K562 (cell line): ENCODE measurements at regions not wholly inside any gene's neighbourhood (a gene's known extent, or its start where the extent isn't known, plus 50 kb on each side); places are given as distances from the start of the nearest gene placed in this dataset.

Experiments used
- ATAC-seq: fragments of 200-7000 bp; cut with Tn5 transposase; 3 replicates; pipeline ENCODE4 v1.9.1; 2020; ENCODE audit warnings: moderate library complexity
- BruUV-seq: library from RNA; stranded (reverse); fragments of 400-500 nt; replicated peaks from 2 replicates; lab custom pipeline; 2021; lab: Mats Ljungman, UMichigan
- CTCF ChIA-PET: fragments of 300-600 bp; formaldehyde crosslinking; extraction: SDS; loops from one replicate; lab custom pipeline; 2021; ENCODE audit warnings: low intra/inter-chr PET ratio; lab: Yijun Ruan, JAX
- POLR2A ChIA-PET: fragments of 300-600, 350-650 bp; sonication (Branson Sonifier 250); formaldehyde crosslinking; extraction: SDS; loops from one replicate; lab custom pipeline; 2021; ENCODE audit warnings: antibody characterized with exemption, inconsistent platforms; lab: Yijun Ruan, JAX
- DNase-seq, 4 experiments: peaks; one replicate each; pipeline versions ENCODE4 v3.0.0 to v3.0.0-alpha.2; 2011 to 2018; ENCODE audit warnings: low spot score in 3 of 4, mixed read lengths in 3 of 4; ENCODE audit errors: extremely low read depth in 1 of 4
- FAIRE-seq: peaks from 2 replicates; lab custom pipeline; 2011; peaks lifted over from hg19 to GRCh38; lab: Jason Lieb, UNC
- H2AFZ ChIP-seq: 2 replicates; pipeline ENCODE4 v1.6.0; 2011; ENCODE audit warnings: low read depth, low read length, control low read depth, inconsistent platforms
- H3K27ac ChIP-seq: fragments of 200-600 bp; 3 replicates; pipeline ENCODE4 v1.8.0; 2011; ENCODE audit warnings: low read depth, mild to moderate bottlenecking, control low read depth, inconsistent platforms, low read length, moderate library complexity, mixed read lengths; ENCODE audit errors: extremely low read depth
- H3K27me3 ChIP-seq, 2 experiments: fragments of 300-600 bp in 1 of 2; 2 replicates in 1 of 2; 3 replicates in 1 of 2; pipeline versions ENCODE4 v1.6.0 to v1.8.0; 2011; ENCODE audit warnings: inconsistent platforms in 2 of 2, low read length in 2 of 2, mild to moderate bottlenecking in 1 of 2, mixed read lengths in 1 of 2, moderate library complexity in 1 of 2; ENCODE audit not compliant: control insufficient read depth in 2 of 2, insufficient read depth in 2 of 2
- H3K36me3 ChIP-seq: fragments of 300-600 bp; 3 replicates; pipeline ENCODE4 v1.8.0; 2011; ENCODE audit warnings: mild to moderate bottlenecking, low read length, inconsistent platforms; ENCODE audit not compliant: control insufficient read depth, insufficient read depth
- H3K4me1 ChIP-seq, 2 experiments: fragments of 200-600 bp in 1 of 2; replicated peaks in 1 of 2; 2 replicates in 1 of 2; 3 replicates in 1 of 2; pipeline versions ENCODE4 v1.5.1 to v1.8.0; 2011; ENCODE audit warnings: inconsistent platforms in 2 of 2, low read length in 2 of 2, mild to moderate bottlenecking in 1 of 2, mixed read lengths in 1 of 2, moderate library complexity in 1 of 2; ENCODE audit not compliant: control insufficient read depth in 2 of 2, insufficient read depth in 2 of 2
- H3K4me2 ChIP-seq: 2 replicates; pipeline ENCODE4 v1.6.1; 2011; ENCODE audit warnings: low read length, control low read depth, inconsistent platforms, mixed read lengths; ENCODE audit not compliant: insufficient read depth
- H3K4me3 ChIP-seq: fragments of 200-600 bp; sonication (generic), shearing (Covaris generic); 2 replicates; pipeline ENCODE4 v1.5.1; 2016; ENCODE audit warnings: control low read depth, inconsistent platforms
- H3K79me2 ChIP-seq: fragments of 200-600 bp; 3 replicates; pipeline ENCODE4 v1.8.0; 2011; ENCODE audit warnings: low read length, inconsistent platforms; ENCODE audit not compliant: control insufficient read depth, insufficient read depth
- H3K9ac ChIP-seq, 2 experiments: 2 replicates each; pipeline versions ENCODE4 v1.6.0 to v1.6.1; 2011; ENCODE audit warnings: low read depth in 2 of 2, low read length in 2 of 2, control low read depth in 1 of 2, inconsistent platforms in 1 of 2, mild to moderate bottlenecking in 1 of 2, mixed read lengths in 1 of 2; ENCODE audit not compliant: insufficient read depth in 1 of 2
- H3K9me1 ChIP-seq: one replicate; pipeline ENCODE4 v1.6.0; 2011; ENCODE audit warnings: inconsistent platforms, mild to moderate bottlenecking, low read length, moderate library complexity; ENCODE audit not compliant: control insufficient read depth, insufficient read depth
- H3K9me3 ChIP-seq: replicated peaks from 2 replicates; pipeline ENCODE4 v1.5.1; 2011; ENCODE audit warnings: low read depth, low read length, inconsistent platforms; ENCODE audit not compliant: control insufficient read depth, insufficient read depth
- H4K20me1 ChIP-seq: replicated peaks from 2 replicates; pipeline ENCODE4 v1.6.1; 2011; ENCODE audit warnings: low read length, inconsistent platforms, mixed read lengths; ENCODE audit not compliant: control insufficient read depth, insufficient read depth
- CBFA2T2 ChIP-seq: fragments of 450-650 bp; conservative IDR thresholded peaks from 2 replicates; pipeline ENCODE4 v1.6.1; 2017; ENCODE audit warnings: mild to moderate bottlenecking
- CBFA2T3 ChIP-seq: fragments of 450-650 bp; IDR thresholded peaks from 2 replicates; pipeline ENCODE4 v1.6.1; 2017
- CBX3 ChIP-seq, 2 experiments: IDR thresholded peaks; 1 replicate in 1 of 2; 2 replicates in 1 of 2; pipeline ENCODE4 v1.6.1; 2012; ENCODE audit warnings: inconsistent platforms in 2 of 2, low read length in 2 of 2, borderline replicate concordance in 1 of 2, control low read depth in 1 of 2
- CXXC5 ChIP-seq: fragments of 250-450 bp; sonication (Bioruptor Pico); IDR thresholded peaks from 2 replicates; pipeline ENCODE4 v1.8.0; 2022; ENCODE audit warnings: inconsistent platforms, mild to moderate bottlenecking, moderate library complexity
- FOXK1 ChIP-seq: sonication (generic); formaldehyde crosslinking; IDR thresholded peaks from 2 replicates; pipeline ENCODE4 v1.8.0; 2022; ENCODE audit warnings: missing genetic modification reagents, mild to moderate bottlenecking, borderline replicate concordance
- MAFF ChIP-seq: IDR thresholded peaks from 2 replicates; pipeline ENCODE4 v1.6.1; 2012; ENCODE audit warnings: low read length, improper control_type of control experiment
- NCOA6 ChIP-seq: fragments of 450-650 bp; IDR thresholded peaks from 2 replicates; pipeline ENCODE4 v1.6.1; 2017; ENCODE audit warnings: mild to moderate bottlenecking
- PHB2 ChIP-seq: fragments of 450-650 bp; IDR thresholded peaks from 2 replicates; pipeline ENCODE4 v1.6.1; 2017; ENCODE audit warnings: low read depth
- RB1 ChIP-seq: fragments of 450-650 bp; IDR thresholded peaks from 2 replicates; pipeline ENCODE4 v1.6.1; 2017; ENCODE audit warnings: low read depth, mild to moderate bottlenecking
- SREBF2 ChIP-seq: sonication (generic); formaldehyde crosslinking; IDR thresholded peaks from 2 replicates; pipeline ENCODE4 v1.4.0; 2020; ENCODE audit warnings: mild to moderate bottlenecking, missing genetic modification reagents
- TFAM ChIP-seq: fragments of 250-450 bp; sonication (Bioruptor Pico); conservative IDR thresholded peaks from 2 replicates; pipeline ENCODE4 v1.5.0; 2021; ENCODE audit warnings: mild to moderate bottlenecking, moderate library complexity
- ZNF699 ChIP-seq: fragments of 250-450 bp; sonication (Bioruptor Pico); IDR thresholded peaks from 2 replicates; pipeline ENCODE4 v1.8.0; 2021; ENCODE audit warnings: mild to moderate bottlenecking, moderate library complexity; ENCODE audit not compliant: insufficient replicate concordance
- ZNF79 ChIP-seq: fragments of 250-450 bp; sonication (Bioruptor Pico); IDR thresholded peaks from 2 replicates; pipeline ENCODE4 v1.4.0; 2020; ENCODE audit warnings: low read depth, mild to moderate bottlenecking, moderate library complexity
- whole genome bisulfite sequencing: fragments of 100-300 bp; shearing (Covaris generic); methylation state at CpG from one replicate; pipeline ENCODE4 v1.1.6; 2016; ENCODE audit warnings: low coverage, mixed read lengths; ENCODE audit not compliant: insufficient coverage; ENCODE audit errors: missing lambda C conversion rate; 5-methylcytosine and 5-hydroxymethylcytosine counted together
- in situ Hi-C: fragments of 300-500 bp; cut with MboI; formaldehyde crosslinking; loops from 4 replicates; pipeline ENCODE4 v1.15.0; 2018; ENCODE audit warnings: inconsistent platforms, mixed read lengths
- intact Hi-C: fragments of 100-400 bp; cut with micrococcal nuclease; formaldehyde crosslinking; loops from 2 replicates; pipeline ENCODE4 v1.14.2; 2022
- TF ChIP-seq, protein P1 (sequence below), 2 experiments: fragments of 450-650 bp in 1 of 2; IDR thresholded peaks; 2 replicates each; pipeline ENCODE4 v1.6.1; 2011 to 2017; ENCODE audit warnings: low read depth in 2 of 2, antibody characterized with exemption in 1 of 2, borderline replicate concordance in 1 of 2, low read length in 1 of 2, mild to moderate bottlenecking in 1 of 2, mixed read lengths in 1 of 2; ENCODE audit not compliant: control insufficient read depth in 1 of 2

DNA sequence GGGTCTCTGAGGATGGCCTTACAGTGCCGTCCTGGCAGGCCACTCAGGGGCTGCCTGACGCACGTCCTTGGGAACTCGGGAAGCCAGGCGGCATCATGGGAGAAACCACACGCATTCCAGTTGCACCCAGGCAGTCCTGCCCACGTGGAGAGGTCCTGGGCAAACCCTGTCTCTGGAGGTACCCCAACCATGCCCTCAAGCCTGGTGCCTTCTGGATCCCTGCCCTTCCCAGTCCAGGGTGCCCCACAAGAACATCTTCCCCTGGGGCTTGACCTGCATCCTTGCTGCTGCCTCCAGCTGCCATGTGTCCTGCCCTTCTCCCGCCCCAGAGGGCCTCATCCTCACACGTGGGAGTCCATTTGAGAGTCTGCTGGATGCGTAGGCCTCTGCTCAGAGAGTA lies 200.3 kb upstream of the PPP2R2D start:
- H3K4me3 ChIP-seq: no peak overlapping the region
- H3K4me1 ChIP-seq: no peaks in the 10 kb centered on the region
- H3K9ac ChIP-seq: no peak overlapping the region
- H2AFZ ChIP-seq: no peak overlapping the region
- intact Hi-C loops: no loop called here
- no peaks in the 10 kb centered on the region for H4K20me1 ChIP-seq
- no peak for ATAC-seq
- H3K9me1 ChIP-seq: no peaks in the 10 kb centered on the region
- no peaks in the 10 kb centered on the region for H3K36me3 ChIP-seq
- 0% methylated on average over 10 of the region's 10 CpGs for WGBS
- no peak overlapping the region for H3K4me2 ChIP-seq
- H3K79me2 ChIP-seq: no peaks in the 10 kb centered on the region
- FAIRE-seq: no peak
- in situ Hi-C loops: no loop called here
- ChIA-PET POLR2A (interaction anchor here (0.9 kb wide), 1 partner anchor 12 kb away, joined by 3 read pairs; no protein-coding TSS in a partner anchor), CTCF (no interaction called here)
- no peak overlapping the region for H3K27ac ChIP-seq
- DNase-seq: no peak
- H3K27me3 ChIP-seq: peaks cover 0 to 7% of the 10 kb centered on the region in 2 experiments; a peak in 2 of 5 replicates
- no peak for TF ChIP-seq MAFF
- no peak for TF ChIP-seq FOXK1 (CRISPR knock-in tag)
- TF ChIP-seq CBFA2T3: no peak
- TF ChIP-seq ZNF79 (CRISPR knock-in tag): no peak
- TF ChIP-seq SREBF2 (CRISPR knock-in tag): no peak
- no peak for TF ChIP-seq TFAM (CRISPR knock-in tag)
- BruUV-seq: no TSS peak
- H3K9me3 ChIP-seq: no peaks in the 10 kb centered on the region

DNA sequence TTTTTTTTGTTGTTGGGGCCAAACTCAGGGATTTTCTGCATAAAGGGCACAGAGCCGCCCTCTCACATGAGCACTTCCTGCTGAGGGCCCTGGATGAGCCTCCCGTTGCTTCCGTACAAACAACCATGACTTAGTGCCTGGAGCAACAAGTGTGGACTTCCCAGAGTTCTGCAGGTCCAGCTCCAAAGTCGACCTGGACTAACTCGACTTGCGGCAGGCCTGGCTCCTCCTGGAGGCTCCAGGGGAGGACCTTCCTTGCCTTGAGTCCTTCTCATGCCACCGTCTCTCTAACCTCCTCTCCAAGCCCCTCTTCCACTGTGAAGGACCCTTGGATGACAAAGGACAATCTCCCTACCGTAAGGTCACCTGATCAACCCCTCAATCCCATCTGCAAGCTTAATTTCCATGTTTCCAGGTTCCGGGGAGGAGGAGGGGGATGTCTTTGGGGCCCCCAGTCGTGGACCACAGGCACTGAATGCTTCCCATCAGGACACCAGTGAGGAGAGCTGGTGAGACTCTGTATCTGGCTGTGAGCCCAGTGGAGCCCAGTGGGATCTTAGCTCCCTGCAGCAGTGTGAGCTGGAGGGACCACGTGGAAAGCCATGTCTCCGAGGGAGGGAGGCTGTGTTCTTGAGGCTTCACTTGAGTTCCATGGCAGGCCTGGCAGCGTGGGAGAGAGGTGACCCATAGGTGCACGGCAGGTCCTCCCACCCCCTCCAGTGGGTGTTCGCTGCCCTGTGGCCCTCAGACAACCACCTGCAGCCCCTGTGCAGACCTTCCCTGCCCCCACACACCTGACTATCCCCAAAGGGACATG lies 199.5 kb upstream of the PPP2R2D start:
- H4K20me1 ChIP-seq: no peaks in the 10 kb centered on the region
- WGBS: 0% methylated on average over 10 of the region's 15 CpGs
- no peaks in the 10 kb centered on the region for H3K9me3 ChIP-seq
- no peak overlapping the region for H2AFZ ChIP-seq
- peaks cover 0 to 8% of the 10 kb centered on the region in 2 experiments; a peak in 2 of 5 replicates for H3K27me3 ChIP-seq
- FAIRE-seq (no peak), ATAC-seq (no peak), DNase-seq (no peak)
- H3K9me1 ChIP-seq: no peaks in the 10 kb centered on the region
- no peak overlapping the region for H3K4me3 ChIP-seq
- ChIA-PET POLR2A (no interaction called here), CTCF (no interaction called here)
- BruUV-seq: no TSS peak
- no peaks in the 10 kb centered on the region for H3K36me3 ChIP-seq
- in situ Hi-C loops: no loop called here
- intact Hi-C loops: no loop called here
- no peaks in the 10 kb centered on the region for H3K79me2 ChIP-seq
- H3K9ac ChIP-seq: no peak overlapping the region
- H3K4me1 ChIP-seq: no peaks in the 10 kb centered on the region
- H3K27ac ChIP-seq: no peak overlapping the region
- TF ChIP-seq NCOA6: no peak
- TF ChIP-seq ZNF699 (CRISPR knock-in tag): no peak
- no peak for TF ChIP-seq RB1
- TF ChIP-seq CXXC5: no peak
- no peak for TF ChIP-seq PHB2
- no peak for TF ChIP-seq CBFA2T2
- TF ChIP-seq, protein P1, sequence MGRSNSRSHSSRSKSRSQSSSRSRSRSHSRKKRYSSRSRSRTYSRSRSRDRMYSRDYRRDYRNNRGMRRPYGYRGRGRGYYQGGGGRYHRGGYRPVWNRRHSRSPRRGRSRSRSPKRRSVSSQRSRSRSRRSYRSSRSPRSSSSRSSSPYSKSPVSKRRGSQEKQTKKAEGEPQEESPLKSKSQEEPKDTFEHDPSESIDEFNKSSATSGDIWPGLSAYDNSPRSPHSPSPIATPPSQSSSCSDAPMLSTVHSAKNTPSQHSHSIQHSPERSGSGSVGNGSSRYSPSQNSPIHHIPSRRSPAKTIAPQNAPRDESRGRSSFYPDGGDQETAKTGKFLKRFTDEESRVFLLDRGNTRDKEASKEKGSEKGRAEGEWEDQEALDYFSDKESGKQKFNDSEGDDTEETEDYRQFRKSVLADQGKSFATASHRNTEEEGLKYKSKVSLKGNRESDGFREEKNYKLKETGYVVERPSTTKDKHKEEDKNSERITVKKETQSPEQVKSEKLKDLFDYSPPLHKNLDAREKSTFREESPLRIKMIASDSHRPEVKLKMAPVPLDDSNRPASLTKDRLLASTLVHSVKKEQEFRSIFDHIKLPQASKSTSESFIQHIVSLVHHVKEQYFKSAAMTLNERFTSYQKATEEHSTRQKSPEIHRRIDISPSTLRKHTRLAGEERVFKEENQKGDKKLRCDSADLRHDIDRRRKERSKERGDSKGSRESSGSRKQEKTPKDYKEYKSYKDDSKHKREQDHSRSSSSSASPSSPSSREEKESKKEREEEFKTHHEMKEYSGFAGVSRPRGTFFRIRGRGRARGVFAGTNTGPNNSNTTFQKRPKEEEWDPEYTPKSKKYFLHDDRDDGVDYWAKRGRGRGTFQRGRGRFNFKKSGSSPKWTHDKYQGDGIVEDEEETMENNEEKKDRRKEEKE (IDR thresholded peaks at IDR 0.05; ENCODE audit: borderline replicate concordance in 1 of 2, control insufficient read depth in 1 of 2, low read depth in 2 of 2, low read length in 1 of 2): no peak
- no peak for TF ChIP-seq CBX3 (IDR thresholded peaks at IDR 0.05; ENCODE audit: borderline replicate concordance in 1 of 2, low read length in 2 of 2)
- no peak overlapping the region for H3K4me2 ChIP-seq
